ENCODE measurements at regions not wholly inside any gene's neighbourhood (a gene's known extent, or its start where the extent isn't known, plus 50 kb on each side); places are given as distances from the start of the nearest gene placed in this dataset.

GRCh38 chr4:58688568-58688967 is 1578.4 kb upstream of the IGFBP7 start:
- Histone ChIP-seq H3K27me3 (no peaks in the 10 kb centered on the region), H3K9me3 (no peaks in the 10 kb centered on the region), H3K27ac (no peak overlapping the region), H3K4me3 (no peak overlapping the region), H3K36me3 (no peaks in the 10 kb centered on the region), H3K4me1 (ENCODE audit: insufficient read depth) (no peaks in the 10 kb centered on the region)
- WGBS, 3 donors: 13 to 15% (median 15%) methylated on average over 1 of the region's 1 CpG
- TF ChIP-seq POLR2A (IDR thresholded peaks at IDR 0.05) (no peak), CTCF (IDR thresholded peaks at IDR 0.05) (no peak), EP300 (IDR thresholded peaks at IDR 0.05) (no peak)
- no peak for DNase-seq
- intact Hi-C loops (cut with DNase I): no loop called here

- no peak overlapping the region for H3K4me3 ChIP-seq
- H3K36me3 ChIP-seq: no peaks in the 10 kb centered on the region
- no peak for DNase-seq
- intact Hi-C loops (cut with DNase I): no loop called here
- no peak overlapping the region for H3K27ac ChIP-seq
- no peaks in the 10 kb centered on the region for H3K4me1 ChIP-seq (ENCODE audit: insufficient read depth)
- 53 to 72% (median 62%) methylated on average over 1 of the region's 1 CpG for WGBS, 3 donors
- no peaks in the 10 kb centered on the region for H3K27me3 ChIP-seq
- TF ChIP-seq EP300 (IDR thresholded peaks at IDR 0.05): no peak
- TF ChIP-seq POLR2A (IDR thresholded peaks at IDR 0.05): no peak
- TF ChIP-seq CTCF (IDR thresholded peaks at IDR 0.05): no peak
- H3K9me3 ChIP-seq: no peaks in the 10 kb centered on the region
Measured at GRCh38 chr4:58679886-58680285, 1569.7 kb upstream of the IGFBP7 start.

GRCh38 chr4:58679051-58679450 is 1568.9 kb upstream of the IGFBP7 start:
- H3K27ac ChIP-seq: no peak overlapping the region
- no peaks in the 10 kb centered on the region for H3K4me1 ChIP-seq (ENCODE audit: insufficient read depth)
- no peak for DNase-seq
- TF ChIP-seq CTCF (IDR thresholded peaks at IDR 0.05) (no peak), POLR2A (IDR thresholded peaks at IDR 0.05) (no peak), EP300 (IDR thresholded peaks at IDR 0.05) (no peak)
- no peaks in the 10 kb centered on the region for H3K9me3 ChIP-seq
- no peaks in the 10 kb centered on the region for H3K36me3 ChIP-seq
- 75 to 81% (median 75%) methylated on average over 2 of the region's 2 CpGs for WGBS, 3 donors
- intact Hi-C loops (cut with DNase I): no loop called here
- H3K4me3 ChIP-seq: no peak overlapping the region
- H3K27me3 ChIP-seq: no peaks in the 10 kb centered on the region

GRCh38 chr4:58669783-58670182 is 1559.6 kb upstream of the IGFBP7 start:
- intact Hi-C loops (cut with DNase I): no loop called here
- no peaks in the 10 kb centered on the region for H3K4me1 ChIP-seq (ENCODE audit: insufficient read depth)

More at GRCh38 chr4:58669783-58670182, 1559.6 kb upstream of the IGFBP7 start:
- Histone ChIP-seq H3K27ac (no peak overlapping the region), H3K27me3 (no peaks in the 10 kb centered on the region), H3K36me3 (no peaks in the 10 kb centered on the region), H3K9me3 (no peaks in the 10 kb centered on the region), H3K4me3 (no peak overlapping the region)
- no peak for TF ChIP-seq POLR2A (IDR thresholded peaks at IDR 0.05)
- TF ChIP-seq EP300 (IDR thresholded peaks at IDR 0.05): no peak
- no peak for TF ChIP-seq CTCF (IDR thresholded peaks at IDR 0.05)
- no peak for DNase-seq
